Peyer's patch (tissue), 4 donors: ENCODE measurements at regions not wholly inside any gene's neighbourhood (a gene's known extent, or its start where the extent isn't known, plus 50 kb on each side); places are given as distances from the start of the nearest gene placed in this dataset.

ENCODE experiments used
- CTCF ChIP-seq, 6 experiments: fragments of 450-650 bp in 4 of 6; fragments of 200-600 bp in 2 of 6; sonication (generic) in 1 of 6; IDR thresholded peaks; one replicate each; pipeline ENCODE4 v1.5.1; 2017 to 2019; ENCODE audit warnings: antibody characterized with exemption in 6 of 6, mild to moderate bottlenecking in 3 of 6, moderate library complexity in 1 of 6
- POLR2A ChIP-seq, 2 donors: fragments of 450-650 bp; IDR thresholded peaks; one replicate each; pipeline ENCODE4 v1.5.1; 2017; ENCODE audit warnings: antibody characterized with exemption in 2 of 2, mild to moderate bottlenecking in 2 of 2, moderate library complexity in 2 of 2

DNA sequence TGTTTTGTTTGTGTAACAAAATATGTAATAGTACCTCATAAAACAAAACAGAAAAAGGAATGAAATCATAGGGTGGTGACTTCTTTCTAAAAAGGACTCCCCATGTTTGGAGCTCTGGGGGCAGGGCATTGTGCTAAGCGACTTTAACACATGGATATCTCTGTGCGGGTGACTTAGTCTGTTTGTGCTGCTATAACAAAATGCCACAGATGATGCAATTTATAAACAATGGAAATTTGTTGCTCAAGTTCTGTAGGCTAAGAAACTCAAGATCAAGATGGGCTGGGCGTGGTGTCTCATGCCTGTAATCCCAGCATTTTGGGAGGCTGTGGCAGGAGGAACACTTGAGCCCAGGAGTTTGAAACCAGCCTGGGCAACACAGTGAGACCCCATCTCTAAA is 85.4 kb upstream of the SIM2 start:
- TF ChIP-seq CTCF (IDR thresholded peaks at IDR 0.05), result no peak
- TF ChIP-seq POLR2A (IDR thresholded peaks at IDR 0.05), result no peak
